22Rv1 (cell line): ENCODE measurements at regions not wholly inside any gene's neighbourhood (a gene's known extent, or its start where the extent isn't known, plus 50 kb on each side); places are given as distances from the start of the nearest gene placed in this dataset.

ENCODE experiments used
- H3K27ac ChIP-seq: fragments of 450-650 bp; 2 replicates; pipeline ENCODE4 v1.5.1; 2017
- CTCF ChIP-seq: fragments of 450-650 bp; IDR thresholded peaks from 2 replicates; pipeline ENCODE4 v1.5.1; 2017; ENCODE audit warnings: mild to moderate bottlenecking
- ZFX ChIP-seq: fragments of 450-650 bp; IDR thresholded peaks from 2 replicates; pipeline ENCODE4 v1.6.1; 2017; ENCODE audit warnings: antibody characterized with exemption, borderline replicate concordance

- H3K27ac ChIP-seq: no peak overlapping the region
- TF ChIP-seq ZFX (no peak), CTCF (no peak)
These were observed 343.0 kb downstream of the QKI start for GRCh38 chr6:163757520-163757919.

- H3K27ac ChIP-seq: no peak overlapping the region
- TF ChIP-seq CTCF (no peak), ZFX (no peak)
These were observed 341.6 kb downstream of the QKI start for GRCh38 chr6:163756079-163756478.

- no peak overlapping the region for H3K27ac ChIP-seq
- TF ChIP-seq ZFX: no peak
- TF ChIP-seq CTCF: no peak
These were observed 340.3 kb downstream of the QKI start for GRCh38 chr6:163754866-163755265.

- H3K27ac ChIP-seq: no peak overlapping the region
- TF ChIP-seq ZFX: no peak
- TF ChIP-seq CTCF: no peak
These were observed 338.9 kb downstream of the QKI start for GRCh38 chr6:163753430-163753829.

- no peak overlapping the region for H3K27ac ChIP-seq
- TF ChIP-seq ZFX: no peak
- TF ChIP-seq CTCF: no peak
These were observed 337.9 kb downstream of the QKI start for GRCh38 chr6:163752446-163752845.

- H3K27ac ChIP-seq: no peak overlapping the region
- no peak for TF ChIP-seq CTCF
- TF ChIP-seq ZFX: no peak
These were observed 336.6 kb downstream of the QKI start for GRCh38 chr6:163751032-163751525.

- H3K27ac ChIP-seq: no peak overlapping the region
- no peak for TF ChIP-seq CTCF
- no peak for TF ChIP-seq ZFX
These were observed 336.0 kb downstream of the QKI start for GRCh38 chr6:163750431-163751031.
